Thyroid gland (tissue), 4 donors: ENCODE measurements at regions not wholly inside any gene's neighbourhood (a gene's known extent, or its start where the extent isn't known, plus 50 kb on each side); places are given as distances from the start of the nearest gene placed in this dataset.

Source experiments
- CTCF ChIP-seq, 6 experiments: fragments of 200-600 bp in 3 of 6; fragments of 450-650 bp in 3 of 6; sonication (generic) in 3 of 6; IDR thresholded peaks; one replicate each; pipeline ENCODE4 v1.5.1; 2016 to 2019; ENCODE audit warnings: antibody characterized with exemption in 6 of 6, mild to moderate bottlenecking in 2 of 6, inconsistent platforms in 1 of 6, moderate library complexity in 1 of 6
- POLR2A ChIP-seq, 2 donors: fragments of 450-650 bp; IDR thresholded peaks; one replicate each; pipeline ENCODE4 v1.6.1; 2017; ENCODE audit warnings: antibody characterized with exemption in 2 of 2, mild to moderate bottlenecking in 2 of 2, moderate library complexity in 1 of 2

- no peak for TF ChIP-seq CTCF (IDR thresholded peaks at IDR 0.05)
- TF ChIP-seq POLR2A (IDR thresholded peaks at IDR 0.05) = no peak
These were observed 145.5 kb upstream of the TMEM132C start for GRCh38 chr12:128121424-128121823.
